ENCODE measurements at regions not wholly inside any gene's neighbourhood (a gene's known extent, or its start where the extent isn't known, plus 50 kb on each side); places are given as distances from the start of the nearest gene placed in this dataset.

DNA sequence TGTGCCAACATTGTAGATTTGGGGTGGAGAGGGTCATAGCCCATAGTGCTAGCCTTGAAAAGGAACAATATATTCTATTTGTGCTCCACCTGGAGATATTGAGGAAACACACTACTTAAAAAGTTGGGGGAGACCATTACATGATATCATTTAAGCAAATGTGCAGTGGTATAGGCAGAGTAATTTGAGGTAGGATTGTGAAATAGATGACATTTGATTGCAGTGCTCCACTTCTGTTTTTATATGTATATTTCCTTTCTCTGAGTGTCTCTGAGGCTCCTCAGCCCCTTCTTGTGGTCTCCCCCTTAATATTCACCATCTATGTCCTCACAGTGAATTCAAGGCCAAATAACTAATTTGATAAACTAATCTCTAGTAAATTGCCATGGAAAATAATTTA, 85.6 kb upstream of the NMU start:
- BruUV-seq (replicated peaks), result no TSS peak
- intact Hi-C loops (cut with micrococcal nuclease), result no loop called here
- Histone ChIP-seq H3K4me3 (ENCODE audit: low read length) (no peak overlapping the region), H2AFZ (ENCODE audit: low read length) (no peak overlapping the region), H3K4me1 (ENCODE audit: insufficient read depth, low read length) (no peaks in the 10 kb centered on the region), H3K9me2 (replicated peaks; ENCODE audit: low read length) (no peaks in the 10 kb centered on the region), H3K9me3 (ENCODE audit: low read length) (no peaks in the 10 kb centered on the region), H3K36me3 (ENCODE audit: low read depth, low read length) (no peaks in the 10 kb centered on the region), H3K27ac (ENCODE audit: low read length) (no peak overlapping the region), H3K4me2 (ENCODE audit: low read length) (no peak overlapping the region), H4K20me1 (ENCODE audit: low read length) (no peaks in the 10 kb centered on the region), H3K27me3 (ENCODE audit: low read length) (peaks cover 8% of the 10 kb centered on the region; the same call in 1 of the 2 replicates), H3K79me2 (ENCODE audit: low read length) (no peaks in the 10 kb centered on the region), H3F3A (ENCODE audit: low read length, unreplicated experiment) (no peaks in the 10 kb centered on the region), H3K9ac (ENCODE audit: low read length) (no peak overlapping the region)
- ChIA-PET CTCF (no interaction called here), POLR2A (ENCODE audit: unreplicated experiment) (no interaction called here)
- no peak for DNase-seq
- ATAC-seq, result no peak
- no peak for TF ChIP-seq EZH2 (IDR thresholded peaks at IDR 0.05; ENCODE audit: low read length, unreplicated experiment)
- TF ChIP-seq, protein P1, sequence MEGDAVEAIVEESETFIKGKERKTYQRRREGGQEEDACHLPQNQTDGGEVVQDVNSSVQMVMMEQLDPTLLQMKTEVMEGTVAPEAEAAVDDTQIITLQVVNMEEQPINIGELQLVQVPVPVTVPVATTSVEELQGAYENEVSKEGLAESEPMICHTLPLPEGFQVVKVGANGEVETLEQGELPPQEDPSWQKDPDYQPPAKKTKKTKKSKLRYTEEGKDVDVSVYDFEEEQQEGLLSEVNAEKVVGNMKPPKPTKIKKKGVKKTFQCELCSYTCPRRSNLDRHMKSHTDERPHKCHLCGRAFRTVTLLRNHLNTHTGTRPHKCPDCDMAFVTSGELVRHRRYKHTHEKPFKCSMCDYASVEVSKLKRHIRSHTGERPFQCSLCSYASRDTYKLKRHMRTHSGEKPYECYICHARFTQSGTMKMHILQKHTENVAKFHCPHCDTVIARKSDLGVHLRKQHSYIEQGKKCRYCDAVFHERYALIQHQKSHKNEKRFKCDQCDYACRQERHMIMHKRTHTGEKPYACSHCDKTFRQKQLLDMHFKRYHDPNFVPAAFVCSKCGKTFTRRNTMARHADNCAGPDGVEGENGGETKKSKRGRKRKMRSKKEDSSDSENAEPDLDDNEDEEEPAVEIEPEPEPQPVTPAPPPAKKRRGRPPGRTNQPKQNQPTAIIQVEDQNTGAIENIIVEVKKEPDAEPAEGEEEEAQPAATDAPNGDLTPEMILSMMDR (conservative IDR thresholded peaks at IDR 0.05; ENCODE audit: low read depth, low read length), result no peak
- no peak for TF ChIP-seq EZH2phosphoT487 (IDR thresholded peaks at IDR 0.05; ENCODE audit: borderline replicate concordance, low read length)

DNA sequence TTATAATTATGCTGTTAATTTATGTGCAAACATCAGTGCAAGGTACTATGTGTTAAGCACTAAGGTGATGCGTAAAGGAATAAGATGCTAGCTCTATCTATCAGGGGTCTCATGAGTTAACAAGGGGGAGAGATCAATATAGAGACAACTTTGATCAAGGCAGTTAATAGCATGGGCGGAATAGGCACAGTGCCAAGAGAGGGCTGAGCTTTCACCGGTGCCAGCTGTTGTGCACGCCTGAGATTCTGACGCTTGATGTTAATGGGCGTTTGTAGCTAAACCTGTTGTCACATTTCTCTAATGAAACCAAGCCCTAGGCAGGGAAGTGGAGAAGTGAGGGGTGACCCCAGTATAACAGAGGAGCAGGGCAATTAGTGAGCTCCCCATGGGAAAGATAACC, 86.0 kb upstream of the NMU start:
- no peaks in the 10 kb centered on the region for H3K9me3 ChIP-seq (ENCODE audit: low read length)
- no peaks in the 10 kb centered on the region for H3K9me2 ChIP-seq (replicated peaks; ENCODE audit: low read length)
- ChIA-PET POLR2A (ENCODE audit: unreplicated experiment) (no interaction called here), CTCF (no interaction called here)
- no peak overlapping the region for H3K4me3 ChIP-seq (ENCODE audit: low read length)
- intact Hi-C loops (cut with micrococcal nuclease), result no loop called here
- H3K4me2 ChIP-seq (ENCODE audit: low read length), result no peak overlapping the region
- H3K9ac ChIP-seq (ENCODE audit: low read length), result no peak overlapping the region
- no peaks in the 10 kb centered on the region for H3K79me2 ChIP-seq (ENCODE audit: low read length)
- no peaks in the 10 kb centered on the region for H3F3A ChIP-seq (ENCODE audit: low read length, unreplicated experiment)
- no TSS peak for BruUV-seq (replicated peaks)
- H3K27me3 ChIP-seq (ENCODE audit: low read length), result peaks cover 8% of the 10 kb centered on the region; the same call in 1 of the 2 replicates
- H3K27ac ChIP-seq (ENCODE audit: low read length), result no peak overlapping the region
- ATAC-seq, result no peak
- TF ChIP-seq EZH2 (IDR thresholded peaks at IDR 0.05; ENCODE audit: low read length, unreplicated experiment) (no peak), EZH2phosphoT487 (IDR thresholded peaks at IDR 0.05; ENCODE audit: borderline replicate concordance, low read length) (no peak)
- TF ChIP-seq, protein P1 (conservative IDR thresholded peaks at IDR 0.05; ENCODE audit: low read depth, low read length), result no peak
- no peaks in the 10 kb centered on the region for H3K36me3 ChIP-seq (ENCODE audit: low read depth, low read length)
- H2AFZ ChIP-seq (ENCODE audit: low read length), result no peak overlapping the region
- no peaks in the 10 kb centered on the region for H3K4me1 ChIP-seq (ENCODE audit: insufficient read depth, low read length)
- no peaks in the 10 kb centered on the region for H4K20me1 ChIP-seq (ENCODE audit: low read length)
- DNase-seq, result no peak

DNA sequence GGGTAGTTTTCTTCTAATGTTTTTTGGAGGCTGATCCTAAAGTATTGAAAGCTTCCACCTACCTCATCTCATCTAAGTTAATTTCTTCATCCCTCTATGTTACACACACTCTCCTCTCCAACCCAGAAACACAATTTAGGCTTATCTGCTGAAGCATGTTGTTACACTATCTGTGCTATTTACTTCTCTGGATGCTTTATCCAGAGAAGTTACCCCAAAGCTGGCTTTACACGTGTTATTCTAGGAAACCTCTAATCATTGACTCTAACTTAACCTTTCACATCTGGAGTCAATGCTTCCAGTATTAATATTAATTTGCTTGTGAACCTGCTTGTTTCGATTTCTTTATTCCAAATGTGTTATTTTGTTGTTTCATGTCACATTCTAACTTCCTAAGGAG, 87.3 kb upstream of the NMU start:
- no peaks in the 10 kb centered on the region for H3K9me3 ChIP-seq (ENCODE audit: low read length)
- no peaks in the 10 kb centered on the region for H3K79me2 ChIP-seq (ENCODE audit: low read length)
- no peaks in the 10 kb centered on the region for H3F3A ChIP-seq (ENCODE audit: low read length, unreplicated experiment)
- CTCF ChIA-PET, result no interaction called here
- no peak for TF ChIP-seq EZH2 (IDR thresholded peaks at IDR 0.05; ENCODE audit: low read length, unreplicated experiment)
- TF ChIP-seq, protein P1 (conservative IDR thresholded peaks at IDR 0.05; ENCODE audit: low read depth, low read length), result no peak
- TF ChIP-seq EZH2phosphoT487 (IDR thresholded peaks at IDR 0.05; ENCODE audit: borderline replicate concordance, low read length), result no peak
- intact Hi-C loops (cut with micrococcal nuclease), result no loop called here
- no TSS peak for BruUV-seq (replicated peaks)
- peaks cover 8% of the 10 kb centered on the region; the same call in 1 of the 2 replicates for H3K27me3 ChIP-seq (ENCODE audit: low read length)
- ATAC-seq, result no peak
- no peaks in the 10 kb centered on the region for H4K20me1 ChIP-seq (ENCODE audit: low read length)
- POLR2A ChIA-PET (ENCODE audit: unreplicated experiment), result no interaction called here
- H3K4me3 ChIP-seq (ENCODE audit: low read length), result no peak overlapping the region
- no peaks in the 10 kb centered on the region for H3K9me2 ChIP-seq (replicated peaks; ENCODE audit: low read length)
- no peak overlapping the region for H3K27ac ChIP-seq (ENCODE audit: low read length)
- no peaks in the 10 kb centered on the region for H3K4me1 ChIP-seq (ENCODE audit: insufficient read depth, low read length)
- H3K9ac ChIP-seq (ENCODE audit: low read length), result no peak overlapping the region
- no peak overlapping the region for H3K4me2 ChIP-seq (ENCODE audit: low read length)
- no peaks in the 10 kb centered on the region for H3K36me3 ChIP-seq (ENCODE audit: low read depth, low read length)
- no peak for DNase-seq
- H2AFZ ChIP-seq (ENCODE audit: low read length), result no peak overlapping the region
